H1 (cell line): ENCODE measurements at regions not wholly inside any gene's neighbourhood (a gene's known extent, or its start where the extent isn't known, plus 50 kb on each side); places are given as distances from the start of the nearest gene placed in this dataset.

Experiments used
- CTCF ChIA-PET: fragments of 300-600 bp; sonication (Branson Sonifier 250); formaldehyde crosslinking; loops from one replicate; lab custom pipeline; 2021; ENCODE audit not compliant: partially characterized antibody; lab: Charles Lee
- POLR2A ChIA-PET: fragments of 300-600 bp; sonication (Branson Sonifier 250); formaldehyde crosslinking; loops from one replicate; lab custom pipeline; 2021; ENCODE audit warnings: inconsistent platforms; ENCODE audit not compliant: partially characterized antibody; lab: Charles Lee
- DNase-seq, 2 experiments: peaks; one replicate each; pipeline versions ENCODE4 v3.0.0 to v3.0.0-alpha.2; 2010 to 2022; ENCODE audit warnings: low spot score in 2 of 2, low read depth in 1 of 2, mixed read lengths in 1 of 2
- FAIRE-seq: peaks from 2 replicates; lab custom pipeline; 2011; peaks lifted over from hg19 to GRCh38; lab: Jason Lieb, UNC
- H2AFZ ChIP-seq: 2 replicates; pipeline ENCODE4 v1.8.1; 2012; ENCODE audit warnings: low read length, inconsistent platforms
- H2AK5ac ChIP-seq: 2 replicates; pipeline ENCODE4 v1.6.1; 2013; ENCODE audit warnings: low read depth, low read length
- H2BK120ac ChIP-seq: replicated peaks from 2 replicates; pipeline ENCODE3; 2013; ENCODE audit warnings: low read depth, low read length, inconsistent platforms
- H2BK12ac ChIP-seq: 2 replicates; pipeline ENCODE4 v1.6.1; 2013; ENCODE audit warnings: low read depth, low read length
- H2BK15ac ChIP-seq: 2 replicates; pipeline ENCODE4 v1.6.1; 2013; ENCODE audit warnings: low read length
- H2BK20ac ChIP-seq: 2 replicates; pipeline ENCODE4 v1.6.1; 2013; ENCODE audit warnings: low read length
- H2BK5ac ChIP-seq: 2 replicates; pipeline ENCODE4 v1.6.1; 2013; ENCODE audit warnings: low read depth, low read length
- H3K14ac ChIP-seq: 2 replicates; pipeline ENCODE4 v1.6.1; 2013; ENCODE audit warnings: inconsistent platforms; ENCODE audit not compliant: insufficient read length
- H3K18ac ChIP-seq: 2 replicates; pipeline ENCODE4 v1.6.1; 2013; ENCODE audit warnings: low read length; ENCODE audit errors: extremely low read depth
- H3K23ac ChIP-seq: 2 replicates; pipeline ENCODE4 v1.6.1; 2013; ENCODE audit warnings: inconsistent platforms; ENCODE audit not compliant: insufficient read length
- H3K23me2 ChIP-seq: 2 replicates; pipeline ENCODE4 v1.6.1; 2013; ENCODE audit warnings: low read depth, low read length
- H3K27ac ChIP-seq: 2 replicates; pipeline ENCODE4 v1.6.1; 2011; ENCODE audit warnings: low read depth, low read length, inconsistent platforms
- H3K27me3 ChIP-seq, 4 experiments: replicated peaks in 1 of 4; 1 replicate in 1 of 4; 2 replicates in 3 of 4; pipeline versions ENCODE4 v1.6.1 to v1.8.1; 2011 to 2013; ENCODE audit warnings: low read length in 3 of 4, mild to moderate bottlenecking in 3 of 4, inconsistent platforms in 2 of 4, mixed read lengths in 2 of 4, moderate library complexity in 1 of 4; ENCODE audit not compliant: control insufficient read depth in 3 of 4, insufficient read depth in 3 of 4; ENCODE audit errors: extremely low read depth in 1 of 4
- H3K36me3 ChIP-seq, 4 experiments: 2 replicates each; pipeline versions ENCODE4 v1.6.1 to v1.8.1; 2011 to 2013; ENCODE audit warnings: mild to moderate bottlenecking in 4 of 4, low read length in 3 of 4, moderate library complexity in 2 of 4, control low read depth in 1 of 4, inconsistent platforms in 1 of 4; ENCODE audit not compliant: insufficient read depth in 4 of 4, control insufficient read depth in 2 of 4
- H3K4ac ChIP-seq: replicated peaks from 2 replicates; pipeline ENCODE3; 2013; ENCODE audit warnings: low read length, low read depth, mixed read lengths, inconsistent platforms; ENCODE audit not compliant: insufficient read length
- H3K4me1 ChIP-seq, 4 experiments: replicated peaks in 1 of 4; 1 replicate in 1 of 4; 2 replicates in 3 of 4; pipeline versions ENCODE4 v1.6.1 to v1.8.1; 2011 to 2013; ENCODE audit warnings: low read length in 3 of 4, inconsistent platforms in 2 of 4, mixed read lengths in 1 of 4; ENCODE audit not compliant: insufficient read depth in 4 of 4, control insufficient read depth in 3 of 4
- H3K4me2 ChIP-seq, 2 experiments: 2 replicates each; pipeline versions ENCODE4 v1.6.1 to v1.8.1; 2011 to 2013; ENCODE audit warnings: low read depth in 2 of 2, low read length in 2 of 2, control low read depth in 1 of 2, inconsistent platforms in 1 of 2, mild to moderate bottlenecking in 1 of 2; ENCODE audit not compliant: insufficient read depth in 1 of 2
- H3K4me3 ChIP-seq, 4 experiments: fragments of 200-600, 300-600 bp in 1 of 4; sonication (generic), shearing (Covaris generic), sonication (Bioruptor Twin) in 1 of 4; 2 replicates each; pipeline versions ENCODE4 v1.5.1 to v1.8.1; 2011 to 2016; ENCODE audit warnings: low read length in 4 of 4, low read depth in 3 of 4, control low read depth in 2 of 4, inconsistent platforms in 2 of 4, mild to moderate bottlenecking in 2 of 4, mixed read lengths in 1 of 4, moderate library complexity in 1 of 4; ENCODE audit not compliant: insufficient read depth in 2 of 4; ENCODE audit errors: extremely low read depth in 1 of 4
- H3K56ac ChIP-seq: replicated peaks from 2 replicates; pipeline ENCODE3; 2013; ENCODE audit warnings: low read depth, mild to moderate bottlenecking, mixed read lengths, low read length, inconsistent platforms; ENCODE audit not compliant: insufficient read length
- H3K79me1 ChIP-seq: 2 replicates; pipeline ENCODE4 v1.6.1; 2013; ENCODE audit warnings: low read depth, low read length, control low read depth
- H3K79me2 ChIP-seq, 2 experiments: 2 replicates each; pipeline versions ENCODE4 v1.6.1 to v1.8.1; 2012 to 2013; ENCODE audit warnings: low read length in 2 of 2, mild to moderate bottlenecking in 2 of 2, inconsistent platforms in 1 of 2; ENCODE audit not compliant: insufficient read depth in 2 of 2, control insufficient read depth in 1 of 2
- H3K9ac ChIP-seq, 4 experiments: replicated peaks in 1 of 4; 1 replicate in 1 of 4; 2 replicates in 3 of 4; pipeline versions ENCODE4 v1.6.1 to v1.8.1; 2011 to 2013; ENCODE audit warnings: low read depth in 3 of 4, low read length in 3 of 4, control low read depth in 2 of 4, mild to moderate bottlenecking in 2 of 4, moderate library complexity in 2 of 4, inconsistent platforms in 1 of 4; ENCODE audit errors: extremely low read depth in 1 of 4
- H3K9me3 ChIP-seq, 2 experiments: 2 replicates each; pipeline versions ENCODE4 v1.6.1 to v1.8.1; 2012 to 2013; ENCODE audit warnings: mild to moderate bottlenecking in 2 of 2, moderate library complexity in 2 of 2, control low read depth in 1 of 2, inconsistent platforms in 1 of 2, low read depth in 1 of 2, low read length in 1 of 2, mixed read lengths in 1 of 2; ENCODE audit not compliant: insufficient read depth in 2 of 2
- H4K20me1 ChIP-seq, 2 experiments: replicated peaks in 1 of 2; 2 replicates each; pipeline versions ENCODE3 to v1.8.1; 2011 to 2013; ENCODE audit warnings: inconsistent platforms in 2 of 2, low read length in 2 of 2, mild to moderate bottlenecking in 1 of 2; ENCODE audit not compliant: insufficient read depth in 2 of 2, control insufficient read depth in 1 of 2
- H4K5ac ChIP-seq: 2 replicates; pipeline ENCODE4 v1.6.1; 2013; ENCODE audit warnings: low read length, low read depth, mixed read lengths, inconsistent platforms; ENCODE audit not compliant: insufficient read length
- H4K8ac ChIP-seq: 2 replicates; pipeline ENCODE4 v1.8.0; 2013; ENCODE audit warnings: mild to moderate bottlenecking, moderate library complexity, low read length, inconsistent platforms; ENCODE audit not compliant: insufficient read depth; ENCODE audit errors: extremely low read depth
- H4K91ac ChIP-seq: replicated peaks from 2 replicates; pipeline ENCODE3; 2013; ENCODE audit warnings: low read length, mixed read lengths, inconsistent platforms; ENCODE audit not compliant: insufficient read length
- BRCA1 ChIP-seq: IDR thresholded peaks from 2 replicates; pipeline ENCODE4 v1.6.1; 2012; ENCODE audit warnings: low read depth, low read length, improper control_type of control experiment
- NRF1 ChIP-seq: IDR thresholded peaks from 2 replicates; pipeline ENCODE4 v1.6.1; 2011; ENCODE audit warnings: mild to moderate bottlenecking, low read depth, low read length, improper control_type of control experiment
- POLR2A ChIP-seq, 2 experiments: IDR thresholded peaks; 1 replicate in 1 of 2; 2 replicates in 1 of 2; pipeline ENCODE4 v1.6.1; 2011; ENCODE audit warnings: low read depth in 2 of 2, low read length in 2 of 2, mild to moderate bottlenecking in 2 of 2; ENCODE audit errors: control extremely low read depth in 1 of 2
- TEAD4 ChIP-seq: IDR thresholded peaks from 2 replicates; pipeline ENCODE4 v1.6.1; 2012; ENCODE audit warnings: low read depth, low read length, inconsistent platforms, mixed read lengths
- WGBS, 2 experiments: shearing (Covaris generic) in 1 of 2; methylation state at CpG; one replicate each; pipeline versions ENCODE4 v1.1.6 to v1.1.7; 2013 to 2015; ENCODE audit warnings: low lambda C conversion rate in 2 of 2, mixed read lengths in 2 of 2, inconsistent platforms in 1 of 2, low coverage in 1 of 2, missing lambda C conversion rate in 1 of 2; ENCODE audit not compliant: insufficient replicate concordance in 2 of 2, insufficient coverage in 1 of 2, insufficient read length in 1 of 2; ENCODE audit errors: extremely low coverage in 1 of 2, missing lambda C conversion rate in 1 of 2; 5-methylcytosine and 5-hydroxymethylcytosine counted together

- no peak overlapping the region for H2BK15ac ChIP-seq
- no peak overlapping the region for H4K8ac ChIP-seq
- no peak overlapping the region for H3K9ac ChIP-seq
- DNase-seq (no peak), FAIRE-seq (no peak)
- ChIA-PET CTCF (interaction anchor here (0.8 to 2.7 kb wide), 7 partner anchors 11 to 345 kb away, joined by 3 to 15 read pairs (median 3); no protein-coding TSS in a partner anchor), POLR2A (no interaction called here)
- H2AFZ ChIP-seq: no peak overlapping the region
- H4K91ac ChIP-seq: no peak overlapping the region
- H3K79me1 ChIP-seq: no peaks in the 10 kb centered on the region
- H2AK5ac ChIP-seq: no peak overlapping the region
- H2BK5ac ChIP-seq: no peak overlapping the region
- H3K9me3 ChIP-seq: peaks cover 0 to 9% of the 10 kb centered on the region in 2 experiments; a peak in 2 of 4 replicates
- H3K79me2 ChIP-seq: no peaks in the 10 kb centered on the region
- H2BK12ac ChIP-seq: no peak overlapping the region
- no peak overlapping the region for H3K4ac ChIP-seq
- H3K56ac ChIP-seq: no peak overlapping the region
- H3K23me2 ChIP-seq: no peaks in the 10 kb centered on the region
- H3K14ac ChIP-seq: no peak overlapping the region
- H3K4me1 ChIP-seq: no peaks in the 10 kb centered on the region
- H3K23ac ChIP-seq: no peak overlapping the region
- H4K20me1 ChIP-seq: peaks cover 0 to 1% of the 10 kb centered on the region in 2 experiments
- H3K4me2 ChIP-seq: no peak overlapping the region
- no peak overlapping the region for H3K27ac ChIP-seq
- H4K5ac ChIP-seq: no peak overlapping the region
- no peaks in the 10 kb centered on the region for H3K36me3 ChIP-seq
- no peak overlapping the region for H2BK120ac ChIP-seq
- H2BK20ac ChIP-seq: no peak overlapping the region
- WGBS, 2 experiments: 89% methylated on average over 4 of the region's 4 CpGs; no CpG with 5 or more reads in 1 of the 2 experiments
- no peak overlapping the region for H3K18ac ChIP-seq
- TF ChIP-seq BRCA1: no peak
- TF ChIP-seq POLR2A (IDR thresholded peaks at IDR 0.05; ENCODE audit: control extremely low read depth in 1 of 2, low read depth in 2 of 2, low read length in 2 of 2): no peak
- TF ChIP-seq NRF1: no peak
- no peak for TF ChIP-seq TEAD4
- no peak overlapping the region for H3K4me3 ChIP-seq
- no peaks in the 10 kb centered on the region for H3K27me3 ChIP-seq
These were observed 727.6 kb downstream of the TRAM1L1 start for GRCh38 chr4:116357758-116358157.
